Motor neuron (in vitro differentiated cells): ENCODE measurements at regions not wholly inside any gene's neighbourhood (a gene's known extent, or its start where the extent isn't known, plus 50 kb on each side); places are given as distances from the start of the nearest gene placed in this dataset.
"Not testable (repeated sequence)": the region's sequence is repeated elsewhere in the genome, so short reads cannot be mapped to it uniquely, and the experiment has no call there.

ENCODE experiments used
- ATAC-seq, 8 experiments: fragments of 200-7000 bp; cut with Tn5 transposase; replicated peaks in 6 of 8; 2 replicates each; pipeline ENCODE4 v1.8.0; 2021; ENCODE audit warnings: mild to moderate bottlenecking in 8 of 8, moderate library complexity in 8 of 8
- H3K27ac ChIP-seq, 2 donors: fragments of 250-450 bp; sonication (Bioruptor Pico); 2 replicates each; pipeline ENCODE4 v1.9.0; 2021; ENCODE audit warnings: antibody characterized with exemption in 2 of 2, mild to moderate bottlenecking in 2 of 2, moderate library complexity in 1 of 2
- H3K4me1 ChIP-seq, 2 donors: fragments of 250-450 bp; sonication (Bioruptor Pico); replicated peaks in 1 of 2; 2 replicates each; pipeline ENCODE4 v1.6.1; 2021; ENCODE audit warnings: antibody characterized with exemption in 2 of 2, mild to moderate bottlenecking in 2 of 2, moderate library complexity in 1 of 2
- H3K4me3 ChIP-seq, 5 donors: fragments of 250-450 bp; sonication (Bioruptor Pico); 2 replicates each; pipeline ENCODE4 v1.9.0; 2021; ENCODE audit warnings: antibody characterized with exemption in 5 of 5, mild to moderate bottlenecking in 5 of 5, moderate library complexity in 4 of 5
- WGBS, 10 experiments: fragments of 450-650 bp; shearing (Covaris generic); methylation state at CpG; one replicate each; pipeline ENCODE4 v1.0.0; 2022; 5-methylcytosine and 5-hydroxymethylcytosine counted together
- in situ Hi-C, 9 experiments: fragments of 400-800 bp; cut with MboI; loops; one replicate each; pipeline ENCODE4 v1.15.0; 2021; ENCODE audit warnings: low sequenced_read_pairs in 9 of 9, low pct_unique_long_range_greater_than_20kb in 2 of 9; ENCODE audit not compliant: unreplicated experiment in 9 of 9

GRCh38 chr2:239832490-239833268 is 192.5 kb downstream of the NDUFA10 start:
- no peak overlapping the region for H3K4me3 ChIP-seq
- ATAC-seq = no peak
- H3K27ac ChIP-seq = no peak overlapping the region
- peaks cover 19 to 31% of the 10 kb centered on the region in 2 donors for H3K4me1 ChIP-seq
- in situ Hi-C loops = no loop called here
- WGBS, 10 experiments = 0 to 91% (median 78%) methylated on average over 1 to 12 of the region's 19 CpGs; no CpG with 5 or more reads in 1 of the 10 experiments

GRCh38 chr2:239831861-239832489 is 193.2 kb downstream of the NDUFA10 start:
- Histone ChIP-seq H3K4me1 (peaks cover 19 to 37% of the 10 kb centered on the region in 2 donors), H3K4me3 (no peak overlapping the region), H3K27ac (no peak overlapping the region)
- ATAC-seq = no peak
- in situ Hi-C loops = no loop called here
- 13 to 100% (median 68%) methylated on average over 1 to 4 of the region's 4 CpGs; no CpG with 5 or more reads in 1 of the 10 experiments for WGBS, 10 experiments

DNA sequence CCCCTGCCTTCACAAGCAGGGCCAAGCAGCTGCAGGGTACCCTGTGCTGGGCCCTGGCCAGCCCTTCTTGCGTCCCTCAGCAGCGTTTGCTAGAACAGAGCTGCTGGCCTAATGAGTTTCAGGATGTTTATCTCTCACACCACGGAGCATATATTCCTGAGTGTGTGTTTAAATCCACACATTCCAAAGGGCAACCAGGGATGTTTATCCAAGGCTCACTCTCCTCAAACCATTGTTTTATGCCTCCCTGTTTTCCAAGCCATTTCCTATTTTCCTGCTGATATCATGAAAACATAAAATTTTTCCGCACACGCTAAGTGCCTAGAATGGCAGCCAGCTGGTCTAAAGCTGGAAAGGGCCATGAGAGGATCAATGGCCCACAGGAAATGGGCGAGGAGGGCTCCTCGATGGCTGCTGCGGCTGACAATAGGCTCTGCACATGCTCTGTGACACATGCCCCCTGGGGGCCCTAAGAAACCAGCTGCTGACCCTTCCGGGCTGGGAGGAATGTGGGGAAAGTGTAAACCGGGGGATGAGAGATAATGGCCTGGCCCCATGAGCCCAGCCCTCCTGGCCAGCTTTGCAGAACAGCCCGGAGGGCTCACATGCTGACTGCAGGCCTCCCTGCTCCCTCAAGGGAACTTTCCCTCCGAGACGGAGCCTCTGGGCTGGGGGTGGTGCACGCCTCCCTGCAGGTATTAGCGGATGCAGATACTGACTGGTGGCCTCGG is 194.0 kb downstream of the NDUFA10 start:
- peak overlapping the region in 1 of 2 donors; percentile 63 for H3K27ac ChIP-seq
- ATAC-seq = peak in 5 of 8 experiments; percentile 9 to 23 (median 15)
- H3K4me3 ChIP-seq = no peak overlapping the region
- WGBS, 10 experiments = 20 to 93% (median 63%) methylated on average over 1 to 13 of the region's 16 CpGs; no CpG with 5 or more reads in 2 of the 10 experiments
- in situ Hi-C loops = no loop called here
- peaks cover 19 to 37% of the 10 kb centered on the region in 2 donors for H3K4me1 ChIP-seq

GRCh38 chr2:239830121-239831000 is 194.8 kb downstream of the NDUFA10 start:
- 29 to 92% (median 64%) methylated on average over 1 to 4 of the region's 9 CpGs; no CpG with 5 or more reads in 6 of the 10 experiments for WGBS, 10 experiments
- H3K27ac ChIP-seq = peak overlapping the region in 1 of 2 donors; percentile 63
- H3K4me1 ChIP-seq = peaks cover 19 to 37% of the 10 kb centered on the region in 2 donors
- in situ Hi-C loops = no loop called here
- peak in 5 of 8 experiments; percentile 93 to 97 (median 95) for ATAC-seq
- H3K4me3 ChIP-seq = no peak overlapping the region

DNA sequence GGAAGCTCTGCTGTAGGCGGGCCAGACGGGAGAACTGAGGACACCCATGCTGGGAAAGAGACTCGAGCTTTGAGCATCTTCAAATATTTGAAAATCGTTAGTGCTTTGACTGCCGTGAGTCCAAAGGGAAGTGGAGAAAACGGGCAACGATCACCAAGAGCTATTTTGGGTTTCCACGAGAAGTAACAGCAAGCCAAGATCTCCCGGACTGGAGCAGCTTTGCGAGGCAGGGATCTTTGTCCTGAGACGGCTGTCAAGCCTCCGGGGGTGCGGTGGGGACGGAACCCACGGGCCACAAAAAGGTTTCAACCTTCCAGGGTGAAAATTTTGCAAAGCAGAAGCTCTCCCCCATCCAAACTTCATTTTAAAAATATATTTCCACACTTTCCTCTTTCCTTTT is 195.8 kb downstream of the NDUFA10 start:
- in situ Hi-C loops = no loop called here
- Histone ChIP-seq H3K27ac (no peak overlapping the region), H3K4me1 (peaks cover 19 to 37% of the 10 kb centered on the region in 2 donors), H3K4me3 (no peak overlapping the region)
- WGBS, 10 experiments = 37 to 100% (median 63%) methylated on average over 2 to 12 of the region's 15 CpGs; no CpG with 5 or more reads in 2 of the 10 experiments
- ATAC-seq = no peak

GRCh38 chr2:239828973-239829275 is 196.2 kb downstream of the NDUFA10 start:
- H3K4me3 ChIP-seq, H3K27ac ChIP-seq, in situ Hi-C loops, ATAC-seq: not testable (repeated sequence)
- WGBS, 10 experiments = 80 to 100% (median 100%) methylated on average over 2 to 4 of the region's 12 CpGs; no CpG with 5 or more reads in 7 of the 10 experiments
- peaks cover 19 to 37% of the 10 kb centered on the region in 2 donors for H3K4me1 ChIP-seq

GRCh38 chr2:239828192-239828972 is 196.8 kb downstream of the NDUFA10 start:
- Histone ChIP-seq H3K4me1 (peaks cover 19 to 37% of the 10 kb centered on the region in 2 donors), H3K27ac (no peak overlapping the region), H3K4me3 (no peak overlapping the region)
- ATAC-seq = peak in 2 of 8 experiments; percentile 13 to 25
- in situ Hi-C loops = no loop called here
- WGBS, 10 experiments = 0 to 100% (median 62%) methylated on average over 1 to 10 of the region's 20 CpGs; no CpG with 5 or more reads in 2 of the 10 experiments

- WGBS, 10 experiments = 76 to 100% (median 87%) methylated on average over 2 to 9 of the region's 11 CpGs; no CpG with 5 or more reads in 7 of the 10 experiments
- H3K27ac ChIP-seq = no peak overlapping the region
- H3K4me3 ChIP-seq = no peak overlapping the region
- in situ Hi-C loops = no loop called here
- ATAC-seq = no peak
- peaks cover 19 to 37% of the 10 kb centered on the region in 2 donors for H3K4me1 ChIP-seq
Measured at GRCh38 chr2:239827523-239827890, 197.6 kb downstream of the NDUFA10 start.

DNA sequence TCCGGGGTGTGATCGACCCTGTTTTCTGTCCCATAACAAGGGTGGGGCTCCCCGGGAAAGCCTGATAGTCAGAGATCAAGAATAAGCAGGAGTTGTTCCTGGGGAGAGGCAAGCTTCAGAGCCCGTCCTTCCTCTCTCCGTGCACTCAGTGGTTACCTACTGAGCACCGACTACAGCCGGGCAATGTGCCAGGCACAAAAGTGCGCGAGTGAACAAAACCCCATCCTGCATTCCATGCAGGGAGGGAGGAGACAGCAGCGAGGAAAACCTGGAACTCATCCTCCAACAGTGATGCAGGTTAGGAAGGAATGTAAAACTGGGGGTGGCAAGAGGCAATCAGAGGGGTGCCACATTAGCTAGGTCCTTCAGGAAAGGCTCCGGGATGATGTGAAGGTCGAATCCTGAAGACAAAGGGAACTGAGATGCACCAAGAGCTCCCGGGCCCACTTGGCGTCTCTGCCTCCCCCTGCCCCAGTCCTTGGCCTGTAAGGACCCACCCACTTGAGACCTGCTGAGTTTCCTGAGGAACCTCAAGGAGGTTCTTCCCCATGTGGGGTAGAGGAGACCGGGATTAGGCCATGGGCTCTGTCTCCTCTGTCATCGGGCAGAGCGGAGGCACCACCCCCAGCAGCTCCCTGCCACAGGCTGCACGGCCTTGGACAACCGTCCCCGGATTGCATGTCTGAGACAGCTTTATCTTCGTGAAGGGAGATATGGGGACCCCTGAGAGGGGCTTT is 198.2 kb downstream of the NDUFA10 start:
- Histone ChIP-seq H3K27ac (no peak overlapping the region), H3K4me1 (peaks cover 19 to 37% of the 10 kb centered on the region in 2 donors), H3K4me3 (no peak overlapping the region)
- WGBS, 10 experiments = 29 to 100% (median 76%) methylated on average over 1 to 14 of the region's 21 CpGs; no CpG with 5 or more reads in 5 of the 10 experiments
- ATAC-seq = no peak
- in situ Hi-C loops = no loop called here

DNA sequence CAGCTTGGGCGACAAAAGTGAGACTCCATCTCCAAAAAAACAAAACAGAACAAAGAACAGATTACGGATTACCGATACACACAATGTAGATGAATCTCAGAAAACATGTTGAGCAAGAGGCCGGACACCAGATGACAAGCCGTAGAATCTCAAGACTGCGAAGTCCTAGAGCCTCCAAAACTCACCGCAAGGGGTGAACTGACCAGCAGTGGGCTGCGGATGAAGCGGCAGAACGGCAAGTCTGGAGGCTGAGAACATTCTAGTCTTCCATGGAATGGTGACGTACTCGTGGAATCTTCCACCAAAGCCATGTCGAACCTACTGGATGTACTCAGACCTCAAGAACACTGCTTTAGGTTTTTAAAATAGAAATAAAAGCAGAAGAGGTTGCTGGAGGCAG is 198.8 kb downstream of the NDUFA10 start:
- no peak overlapping the region for H3K27ac ChIP-seq
- H3K4me1 ChIP-seq = peaks cover 17 to 37% of the 10 kb centered on the region in 2 donors
- in situ Hi-C loops = no loop called here
- H3K4me3 ChIP-seq = no peak overlapping the region
- no peak for ATAC-seq
- WGBS, 10 experiments = 60 to 93% (median 89%) methylated on average over 1 to 5 of the region's 13 CpGs; no CpG with 5 or more reads in 5 of the 10 experiments

- WGBS, 10 experiments = 80 to 100% (median 100%) methylated on average over 1 to 2 of the region's 5 CpGs; no CpG with 5 or more reads in 7 of the 10 experiments
- in situ Hi-C loops = no loop called here
- no peak for ATAC-seq
Measured at GRCh38 chr2:239825705-239825979, 199.5 kb downstream of the NDUFA10 start.

More at GRCh38 chr2:239825705-239825979, 199.5 kb downstream of the NDUFA10 start:
- Histone ChIP-seq H3K27ac (no peak overlapping the region), H3K4me1 (peaks cover 18 to 37% of the 10 kb centered on the region in 2 donors), H3K4me3 (no peak overlapping the region)
